Uterus (tissue), 3 donors: ENCODE measurements at regions not wholly inside any gene's neighbourhood (a gene's known extent, or its start where the extent isn't known, plus 50 kb on each side); places are given as distances from the start of the nearest gene placed in this dataset.

Experiments
- DNase-seq, 2 donors: peaks; one replicate each; pipeline ENCODE4 v3.0.0-alpha.2; 2019 to 2020
- H3K27ac ChIP-seq, 2 donors: fragments of 200-600 bp; sonication (generic); 1 replicate in 1 of 2; 2 replicates in 1 of 2; pipeline ENCODE4 v1.5.1; 2016 to 2018
- H3K27me3 ChIP-seq, 2 donors: fragments of 200-600 bp; sonication (generic); one replicate each; pipeline ENCODE4 v1.5.1; 2018 to 2019; ENCODE audit warnings: control low read depth in 1 of 2
- H3K36me3 ChIP-seq, 2 donors: fragments of 200-600 bp; sonication (generic); one replicate each; pipeline ENCODE4 v1.5.1; 2019; ENCODE audit warnings: control low read depth in 1 of 2
- H3K4me1 ChIP-seq, 2 donors: fragments of 200-600 bp; sonication (generic); one replicate each; pipeline ENCODE4 v1.5.1; 2018 to 2019; ENCODE audit warnings: control low read depth in 1 of 2
- H3K4me3 ChIP-seq, 2 donors: fragments of 200-600 bp; sonication (generic); 1 replicate in 1 of 2; 2 replicates in 1 of 2; pipeline ENCODE4 v1.5.1; 2018 to 2019; ENCODE audit warnings: mild to moderate bottlenecking in 1 of 2
- H3K9me3 ChIP-seq, 2 donors: fragments of 200-600 bp; sonication (generic); one replicate each; pipeline ENCODE4 v1.5.1; 2019; ENCODE audit warnings: control low read depth in 1 of 2
- POLR2A ChIP-seq, 2 donors: fragments of 450-650 bp; IDR thresholded peaks; one replicate each; pipeline ENCODE4 v1.6.1; 2016; ENCODE audit warnings: antibody characterized with exemption in 2 of 2, mild to moderate bottlenecking in 1 of 2, moderate library complexity in 1 of 2
- intact Hi-C: fragments of 100-400 bp; cut with DNase I; formaldehyde crosslinking; loops from one replicate; pipeline ENCODE4 v1.15.1; 2023; ENCODE audit warnings: low total_unique reads
- TF ChIP-seq, protein P1 (sequence below), 4 experiments: fragments of 200-600 bp in 2 of 4; fragments of 450-650 bp in 2 of 4; sonication (generic) in 2 of 4; IDR thresholded peaks; one replicate each; pipeline ENCODE4 v1.5.1; 2016 to 2019; ENCODE audit warnings: antibody characterized with exemption in 4 of 4, mild to moderate bottlenecking in 2 of 4, moderate library complexity in 1 of 4
- donor health status: DM: yes; HTN: yes; CAD: no.

GRCh38 chr14:84195514-84195913 lies 1334.4 kb upstream of the FLRT2 start:
- Histone ChIP-seq H3K27ac (no peak overlapping the region), H3K4me1 (no peaks in the 10 kb centered on the region), H3K27me3 (no peaks in the 10 kb centered on the region), H3K36me3 (no peaks in the 10 kb centered on the region), H3K9me3 (no peaks in the 10 kb centered on the region), H3K4me3 (no peak overlapping the region)
- DNase-seq, result no peak
- TF ChIP-seq POLR2A (IDR thresholded peaks at IDR 0.05), result no peak
- TF ChIP-seq, protein P1, sequence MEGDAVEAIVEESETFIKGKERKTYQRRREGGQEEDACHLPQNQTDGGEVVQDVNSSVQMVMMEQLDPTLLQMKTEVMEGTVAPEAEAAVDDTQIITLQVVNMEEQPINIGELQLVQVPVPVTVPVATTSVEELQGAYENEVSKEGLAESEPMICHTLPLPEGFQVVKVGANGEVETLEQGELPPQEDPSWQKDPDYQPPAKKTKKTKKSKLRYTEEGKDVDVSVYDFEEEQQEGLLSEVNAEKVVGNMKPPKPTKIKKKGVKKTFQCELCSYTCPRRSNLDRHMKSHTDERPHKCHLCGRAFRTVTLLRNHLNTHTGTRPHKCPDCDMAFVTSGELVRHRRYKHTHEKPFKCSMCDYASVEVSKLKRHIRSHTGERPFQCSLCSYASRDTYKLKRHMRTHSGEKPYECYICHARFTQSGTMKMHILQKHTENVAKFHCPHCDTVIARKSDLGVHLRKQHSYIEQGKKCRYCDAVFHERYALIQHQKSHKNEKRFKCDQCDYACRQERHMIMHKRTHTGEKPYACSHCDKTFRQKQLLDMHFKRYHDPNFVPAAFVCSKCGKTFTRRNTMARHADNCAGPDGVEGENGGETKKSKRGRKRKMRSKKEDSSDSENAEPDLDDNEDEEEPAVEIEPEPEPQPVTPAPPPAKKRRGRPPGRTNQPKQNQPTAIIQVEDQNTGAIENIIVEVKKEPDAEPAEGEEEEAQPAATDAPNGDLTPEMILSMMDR (IDR thresholded peaks at IDR 0.05), result no peak
- intact Hi-C loops, result no loop called here

DNA sequence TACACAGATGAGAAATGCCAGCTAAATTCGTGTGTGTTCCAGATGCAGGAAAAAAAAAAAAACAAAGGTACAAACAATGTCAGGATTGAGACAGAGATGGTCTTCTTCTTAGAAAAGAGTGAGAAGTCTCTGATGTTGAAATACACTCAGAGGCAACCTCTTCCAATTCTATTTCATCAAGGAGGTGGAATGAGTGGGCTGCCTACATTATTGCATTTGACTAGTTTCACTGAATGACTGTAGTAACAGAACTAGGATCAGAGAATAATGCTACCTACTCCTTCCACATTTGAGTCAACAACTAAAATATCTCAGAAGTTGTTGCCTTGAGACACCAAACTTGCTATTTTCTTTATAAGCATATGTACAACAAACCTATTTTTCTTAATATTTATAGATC lies 1332.2 kb upstream of the FLRT2 start:
- Histone ChIP-seq H3K4me1 (no peaks in the 10 kb centered on the region), H3K36me3 (no peaks in the 10 kb centered on the region), H3K27ac (no peak overlapping the region), H3K27me3 (no peaks in the 10 kb centered on the region), H3K4me3 (no peak overlapping the region), H3K9me3 (no peaks in the 10 kb centered on the region)
- TF ChIP-seq, protein P1 (IDR thresholded peaks at IDR 0.05), result no peak
- no peak for TF ChIP-seq POLR2A (IDR thresholded peaks at IDR 0.05)
- no peak for DNase-seq
- intact Hi-C loops, result no loop called here

DNA sequence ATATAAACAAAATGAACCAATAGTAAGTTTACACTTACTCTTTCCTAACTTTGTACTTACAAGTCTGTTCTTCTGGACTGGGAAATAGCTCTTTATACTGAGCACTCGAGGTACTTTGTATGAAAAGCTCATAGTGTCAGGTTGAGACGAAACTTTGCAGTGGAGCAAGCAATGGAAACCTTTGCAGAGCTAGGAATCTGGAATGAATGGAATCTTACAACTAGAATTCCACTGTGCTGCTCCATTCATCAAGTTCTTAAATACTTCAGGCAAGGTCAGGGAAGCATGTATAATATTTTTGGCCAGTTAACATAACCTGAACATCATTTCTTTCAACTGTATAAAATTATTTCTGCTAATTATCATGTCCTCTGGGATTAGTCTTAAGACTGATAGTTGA lies 1327.5 kb upstream of the FLRT2 start:
- H3K9me3 ChIP-seq, result no peaks in the 10 kb centered on the region
- no peaks in the 10 kb centered on the region for H3K36me3 ChIP-seq
- no peak overlapping the region for H3K27ac ChIP-seq
- H3K27me3 ChIP-seq, result no peaks in the 10 kb centered on the region
- TF ChIP-seq, protein P1 (IDR thresholded peaks at IDR 0.05), result no peak
- TF ChIP-seq POLR2A (IDR thresholded peaks at IDR 0.05), result no peak
- H3K4me1 ChIP-seq, result no peaks in the 10 kb centered on the region
- no peak for DNase-seq
- H3K4me3 ChIP-seq, result no peak overlapping the region
- intact Hi-C loops, result no loop called here

- TF ChIP-seq, protein P1 (IDR thresholded peaks at IDR 0.05), result no peak
- TF ChIP-seq POLR2A (IDR thresholded peaks at IDR 0.05), result no peak
- H3K4me1 ChIP-seq, result no peaks in the 10 kb centered on the region
- H3K4me3 ChIP-seq, result no peak overlapping the region
- no peaks in the 10 kb centered on the region for H3K9me3 ChIP-seq
- no peaks in the 10 kb centered on the region for H3K27me3 ChIP-seq
- H3K27ac ChIP-seq, result no peak overlapping the region
- DNase-seq, result no peak
- no peaks in the 10 kb centered on the region for H3K36me3 ChIP-seq
- intact Hi-C loops, result no loop called here
Observed at GRCh38 chr14:84203896-84204295, 1326.0 kb upstream of the FLRT2 start.

GRCh38 chr14:84208451-84208850 lies 1321.5 kb upstream of the FLRT2 start:
- TF ChIP-seq POLR2A (IDR thresholded peaks at IDR 0.05), result no peak
- TF ChIP-seq, protein P1 (IDR thresholded peaks at IDR 0.05), result no peak
- Histone ChIP-seq H3K4me3 (no peak overlapping the region), H3K4me1 (no peaks in the 10 kb centered on the region), H3K36me3 (no peaks in the 10 kb centered on the region), H3K27me3 (no peaks in the 10 kb centered on the region), H3K27ac (no peak overlapping the region), H3K9me3 (no peaks in the 10 kb centered on the region)
- intact Hi-C loops, result no loop called here
- DNase-seq, result no peak
